Small intestine (tissue), 7 donors: ENCODE measurements at regions not wholly inside any gene's neighbourhood (a gene's known extent, or its start where the extent isn't known, plus 50 kb on each side); places are given as distances from the start of the nearest gene placed in this dataset.

ENCODE experiments used
- DNase-seq, 2 donors: peaks; one replicate each; pipeline versions ENCODE4 v3.0.0 to v3.0.0-alpha.2; 2013
- FAIRE-seq: peaks from 2 replicates; lab custom pipeline; 2012; peaks lifted over from hg19 to GRCh38; lab: Jason Lieb, UNC
- H3K27ac ChIP-seq, 3 donors: one replicate each; pipeline ENCODE4 v1.5.1; 2013; ENCODE audit warnings: low read length in 2 of 3, mild to moderate bottlenecking in 2 of 3, control low read depth in 1 of 3, inconsistent platforms in 1 of 3, low read depth in 1 of 3, moderate library complexity in 1 of 3
- H3K27me3 ChIP-seq, 3 donors: one replicate each; pipeline ENCODE4 v1.6.1; 2013; ENCODE audit warnings: low read length in 3 of 3, inconsistent platforms in 1 of 3; ENCODE audit not compliant: control insufficient read depth in 3 of 3, insufficient read depth in 3 of 3
- H3K36me3 ChIP-seq, 3 donors: one replicate each; pipeline ENCODE4 v1.6.1; 2013; ENCODE audit warnings: low read length in 3 of 3, inconsistent platforms in 1 of 3, low read depth in 1 of 3, mild to moderate bottlenecking in 1 of 3, moderate library complexity in 1 of 3; ENCODE audit not compliant: control insufficient read depth in 3 of 3, insufficient read depth in 2 of 3
- H3K4me1 ChIP-seq, 3 donors: one replicate each; pipeline ENCODE4 v1.6.1; 2013; ENCODE audit warnings: low read length in 2 of 3, inconsistent platforms in 1 of 3, low read depth in 1 of 3, mild to moderate bottlenecking in 1 of 3, moderate library complexity in 1 of 3; ENCODE audit not compliant: control insufficient read depth in 3 of 3, insufficient read depth in 2 of 3
- H3K4me3 ChIP-seq, 3 donors: one replicate each; pipeline ENCODE4 v1.5.1; 2013; ENCODE audit warnings: low read length in 3 of 3, control low read depth in 1 of 3, inconsistent platforms in 1 of 3, low read depth in 1 of 3, mild to moderate bottlenecking in 1 of 3, moderate library complexity in 1 of 3
- H3K9me3 ChIP-seq, 2 donors: one replicate each; pipeline ENCODE4 v1.6.1; 2013; ENCODE audit warnings: low read depth in 1 of 2, low read length in 1 of 2; ENCODE audit not compliant: control insufficient read depth in 2 of 2, insufficient read depth in 1 of 2
- WGBS, 3 donors: extraction: QIAGEN DNeasy Blood & Tissue Kit; methylation state at CpG; one replicate each; pipeline ENCODE4 v1.1.7; 2013; 5-methylcytosine and 5-hydroxymethylcytosine counted together
- donor health status: healthy with polysubstance abuse.
- donor health status: control.
- donor health status: control.
- donor health status: Bipolar disorder and iron deficiency.
- donor health status: healthy.

DNA sequence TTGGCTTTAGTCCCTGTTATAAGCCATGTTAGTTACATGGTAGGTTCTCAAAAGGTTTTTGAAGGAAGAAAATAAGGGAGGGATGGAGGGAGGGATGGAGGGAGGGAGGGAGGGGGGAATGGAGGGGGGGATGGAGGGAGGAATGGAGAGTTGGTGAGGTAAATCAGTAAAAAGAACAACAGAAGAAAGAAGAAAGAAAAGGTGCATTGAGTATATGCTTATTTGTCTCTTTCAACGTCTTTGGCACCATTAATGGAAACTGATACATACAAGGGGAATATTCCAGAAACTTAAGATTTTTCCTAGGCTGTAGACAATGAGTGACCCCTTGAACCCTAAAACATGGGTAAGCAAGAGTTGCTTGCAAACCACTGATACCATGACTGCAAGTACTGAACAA is 1056.3 kb downstream of the CDH11 start:
- H3K9me3 ChIP-seq, result no peaks in the 10 kb centered on the region
- no peak overlapping the region for H3K27ac ChIP-seq
- H3K27me3 ChIP-seq, result no peaks in the 10 kb centered on the region
- H3K4me1 ChIP-seq, result no peaks in the 10 kb centered on the region
- no peak for FAIRE-seq
- DNase-seq, result no peak
- H3K36me3 ChIP-seq, result no peaks in the 10 kb centered on the region
- H3K4me3 ChIP-seq, result no peak overlapping the region
- WGBS, 3 donors, result 76 to 79% (median 78%) methylated on average over 1 of the region's 1 CpG

DNA sequence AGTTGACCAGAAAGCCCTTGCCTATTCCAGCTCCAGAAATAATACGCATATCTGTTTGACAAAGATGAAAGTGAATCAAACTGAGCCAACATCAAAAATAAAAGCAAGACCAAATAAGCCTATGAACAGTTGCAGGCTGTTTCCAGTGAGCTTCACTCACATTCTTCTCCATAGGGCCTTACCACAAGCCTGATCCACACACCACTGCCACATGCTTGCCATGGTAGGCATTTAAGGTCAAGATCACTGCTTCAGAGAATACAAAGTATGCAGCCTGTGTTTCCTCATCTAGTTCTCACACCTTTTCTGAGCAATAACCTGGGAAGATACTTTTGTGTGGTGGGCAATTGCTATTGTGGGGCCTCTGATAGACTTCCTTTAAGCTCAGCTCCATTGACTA is 1060.2 kb downstream of the CDH11 start:
- H3K4me1 ChIP-seq, result no peaks in the 10 kb centered on the region
- FAIRE-seq (no peak), DNase-seq (no peak)
- no peaks in the 10 kb centered on the region for H3K9me3 ChIP-seq
- H3K27me3 ChIP-seq, result no peaks in the 10 kb centered on the region
- H3K4me3 ChIP-seq, result no peak overlapping the region
- WGBS, 3 donors, result 92 to 100% (median 93%) methylated on average over 1 of the region's 1 CpG
- H3K27ac ChIP-seq, result no peak overlapping the region
- H3K36me3 ChIP-seq, result no peaks in the 10 kb centered on the region

DNA sequence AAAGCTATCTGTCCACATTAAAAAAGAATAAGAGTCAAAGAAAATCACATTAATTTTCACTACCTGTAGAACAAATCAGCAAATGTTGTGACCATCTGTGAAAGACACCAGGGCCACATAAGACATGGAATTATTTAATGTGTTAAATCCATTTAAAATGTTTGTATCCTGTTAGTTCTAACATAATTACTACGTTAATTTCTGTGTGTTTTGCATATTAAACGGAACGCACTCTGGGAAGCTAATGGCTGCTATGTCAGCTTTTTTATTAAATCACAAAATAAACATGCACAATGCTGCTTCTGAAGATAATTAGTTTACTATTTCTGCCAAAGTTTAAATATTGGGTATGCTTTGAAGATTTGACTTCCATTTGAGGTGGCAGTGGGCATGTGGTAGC is 1061.2 kb downstream of the CDH11 start:
- no peak overlapping the region for H3K4me3 ChIP-seq
- DNase-seq, result no peak
- WGBS, 3 donors, result 88 to 94% (median 90%) methylated on average over 3 of the region's 3 CpGs
- no peaks in the 10 kb centered on the region for H3K36me3 ChIP-seq
- no peak for FAIRE-seq
- no peaks in the 10 kb centered on the region for H3K9me3 ChIP-seq
- H3K4me1 ChIP-seq, result no peaks in the 10 kb centered on the region
- H3K27ac ChIP-seq, result no peak overlapping the region
- no peaks in the 10 kb centered on the region for H3K27me3 ChIP-seq

DNA sequence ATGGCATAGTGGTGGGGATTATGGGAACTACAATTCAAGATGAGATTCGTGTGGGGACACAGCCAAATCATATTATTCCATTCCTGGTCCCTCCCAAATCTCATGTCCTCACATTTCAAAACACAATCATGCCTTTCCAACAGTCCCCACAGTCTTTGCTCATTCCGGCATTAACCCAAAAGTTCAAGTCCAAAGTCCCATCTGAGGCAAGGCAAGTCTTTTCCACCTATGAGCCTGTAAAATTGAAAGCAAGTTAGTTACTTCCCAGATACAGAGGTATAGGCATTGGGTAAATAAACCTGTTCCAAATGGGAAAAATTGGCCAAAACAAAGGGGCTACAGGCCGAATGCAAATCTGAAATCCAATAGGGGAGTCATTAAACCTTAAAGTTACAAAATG is 1063.2 kb downstream of the CDH11 start:
- H3K27ac ChIP-seq, result no peak overlapping the region
- WGBS, 3 donors, result 43 to 75% (median 53%) methylated on average over 3 of the region's 3 CpGs
- no peaks in the 10 kb centered on the region for H3K36me3 ChIP-seq
- H3K9me3 ChIP-seq, result no peaks in the 10 kb centered on the region
- no peaks in the 10 kb centered on the region for H3K27me3 ChIP-seq
- H3K4me1 ChIP-seq, result no peaks in the 10 kb centered on the region
- no peak for DNase-seq
- no peak overlapping the region for H3K4me3 ChIP-seq
- no peak for FAIRE-seq

DNA sequence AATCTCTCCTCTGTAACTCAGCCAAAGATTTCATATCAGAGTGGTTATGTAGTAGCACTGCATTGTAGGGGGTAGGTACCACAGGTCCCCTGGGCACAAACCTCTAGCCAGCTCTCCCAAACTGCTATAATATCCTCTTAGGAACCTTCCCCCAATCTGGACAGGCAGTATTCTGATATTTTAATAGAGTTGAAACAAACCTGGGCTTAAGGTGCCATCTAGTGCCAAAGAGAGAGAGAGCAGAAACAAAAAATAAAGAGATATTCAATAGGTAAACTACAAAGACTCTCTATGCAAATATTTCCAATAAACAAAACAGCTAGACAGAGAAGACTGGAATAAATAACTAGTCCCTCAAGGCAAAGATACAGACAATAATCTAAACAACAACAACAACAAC is 1070.0 kb downstream of the CDH11 start:
- Histone ChIP-seq H3K4me3 (no peak overlapping the region), H3K27ac (no peak overlapping the region), H3K4me1 (no peaks in the 10 kb centered on the region), H3K9me3 (peaks cover 0 to 6% of the 10 kb centered on the region in 2 donors), H3K27me3 (no peaks in the 10 kb centered on the region), H3K36me3 (no peaks in the 10 kb centered on the region)
- DNase-seq, result peak in 1 of 2 donors; percentile 14
- no peak for FAIRE-seq

DNA sequence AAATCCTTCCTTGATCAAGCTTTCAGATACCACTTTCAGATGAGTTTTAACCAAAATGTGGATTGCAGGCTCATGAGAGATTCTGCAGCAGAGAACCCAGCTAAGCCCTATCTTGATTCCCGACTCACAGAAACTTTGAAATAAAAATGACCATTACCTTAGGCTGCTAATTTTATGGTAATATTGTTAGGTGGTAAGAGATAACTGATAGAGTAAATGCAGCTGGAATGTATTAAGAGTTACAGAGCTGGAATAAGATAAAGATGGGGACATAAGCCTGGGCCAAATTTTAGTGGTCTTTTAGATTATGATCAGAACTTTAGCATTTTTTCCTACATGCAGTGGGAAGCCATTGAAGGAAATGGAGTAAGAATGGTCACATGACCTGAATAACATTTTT is 1074.0 kb downstream of the CDH11 start:
- Histone ChIP-seq H3K4me1 (no peaks in the 10 kb centered on the region), H3K4me3 (no peak overlapping the region), H3K36me3 (no peaks in the 10 kb centered on the region), H3K27me3 (no peaks in the 10 kb centered on the region), H3K9me3 (peaks cover 0 to 6% of the 10 kb centered on the region in 2 donors), H3K27ac (no peak overlapping the region)
- FAIRE-seq (no peak), DNase-seq (no peak)
- WGBS, 3 donors, result 72 to 84% (median 77%) methylated on average over 1 of the region's 1 CpG

DNA sequence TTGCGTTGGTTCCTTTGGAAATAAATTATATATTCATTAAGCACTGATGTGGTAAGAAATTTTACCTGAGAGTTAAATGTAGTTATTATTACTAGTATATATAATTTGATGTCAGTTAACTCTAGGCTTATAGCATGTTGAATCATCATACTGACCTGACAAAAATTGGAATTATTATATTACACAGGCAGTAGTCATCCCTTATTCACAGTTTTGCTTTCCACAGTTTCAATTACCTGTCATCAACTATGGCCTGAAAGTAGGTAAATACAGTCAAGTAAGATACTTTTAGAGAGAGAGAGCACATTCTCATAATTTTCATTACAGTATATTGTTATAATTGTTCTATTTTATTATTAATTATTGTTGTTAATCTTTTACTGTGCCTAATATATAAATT is 1074.7 kb downstream of the CDH11 start:
- WGBS, 3 donors, result 89 to 97% (median 95%) methylated on average over 1 of the region's 1 CpG
- Histone ChIP-seq H3K4me3 (no peak overlapping the region), H3K9me3 (peaks cover 0 to 2% of the 10 kb centered on the region in 2 donors), H3K4me1 (no peaks in the 10 kb centered on the region), H3K27me3 (no peaks in the 10 kb centered on the region), H3K36me3 (no peaks in the 10 kb centered on the region), H3K27ac (no peak overlapping the region)
- FAIRE-seq (no peak), DNase-seq (no peak)

DNA sequence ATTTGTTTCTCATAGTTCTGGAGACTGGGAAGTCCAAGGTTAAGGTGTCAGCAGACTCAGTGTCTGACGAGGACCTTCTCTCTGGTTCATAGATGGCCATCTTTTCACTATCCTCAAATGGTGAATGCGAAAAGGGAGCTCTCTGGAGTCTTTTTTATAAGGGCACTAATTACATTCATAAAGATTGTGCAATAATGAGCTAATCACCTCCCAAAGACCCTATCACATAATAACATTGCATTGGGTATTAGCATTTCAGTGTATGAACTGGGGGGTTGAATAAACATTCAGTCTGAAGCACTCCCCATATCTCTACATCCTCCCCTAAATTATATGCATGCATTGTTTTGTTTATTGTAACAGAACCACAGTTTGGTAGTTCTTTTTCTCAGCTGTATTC is 1086.5 kb downstream of the CDH11 start:
- Histone ChIP-seq H3K27me3 (no peaks in the 10 kb centered on the region), H3K9me3 (no peaks in the 10 kb centered on the region), H3K4me1 (no peaks in the 10 kb centered on the region), H3K4me3 (no peak overlapping the region), H3K36me3 (no peaks in the 10 kb centered on the region), H3K27ac (no peak overlapping the region)
- 50 to 81% (median 53%) methylated on average over 2 of the region's 2 CpGs for WGBS, 3 donors
- no peak for DNase-seq
- no peak for FAIRE-seq

DNA sequence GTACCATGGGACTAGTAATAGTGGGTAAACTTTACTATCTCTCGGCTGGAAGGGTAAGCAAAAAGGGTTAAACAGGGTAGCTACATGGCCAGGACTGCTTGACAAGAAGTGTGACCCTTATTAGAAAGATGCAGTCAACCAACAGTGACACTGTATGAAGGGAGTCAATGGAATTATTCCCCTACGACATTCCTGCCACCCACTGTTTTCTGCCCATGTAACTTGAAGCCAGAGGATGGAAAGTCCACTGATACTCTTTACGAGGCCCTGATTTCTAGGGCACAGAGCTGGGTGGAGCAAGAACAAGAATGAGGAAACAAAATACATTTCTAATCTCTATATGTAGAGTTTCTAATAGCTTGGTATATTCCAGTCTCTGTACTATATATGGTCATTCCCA is 1102.5 kb downstream of the CDH11 start:
- no peak for FAIRE-seq
- WGBS, 3 donors, result 59 to 76% (median 65%) methylated on average over 3 of the region's 3 CpGs
- H3K27me3 ChIP-seq, result no peaks in the 10 kb centered on the region

More for the DNA sequence above, 1102.5 kb downstream of the CDH11 start:
- H3K27ac ChIP-seq, result no peak overlapping the region
- H3K36me3 ChIP-seq, result no peaks in the 10 kb centered on the region
- H3K4me1 ChIP-seq, result no peaks in the 10 kb centered on the region
- no peak overlapping the region for H3K4me3 ChIP-seq
- H3K9me3 ChIP-seq, result no peaks in the 10 kb centered on the region
- DNase-seq, result no peak
